Transverse colon (tissue), 3 donors: ENCODE measurements at regions not wholly inside any gene's neighbourhood (a gene's known extent, or its start where the extent isn't known, plus 50 kb on each side); places are given as distances from the start of the nearest gene placed in this dataset.

ENCODE experiments used
- CTCF ChIP-seq, 5 experiments: fragments of 200-600 bp in 3 of 5; fragments of 450-650 bp in 2 of 5; sonication (generic) in 3 of 5; IDR thresholded peaks; 1 replicate in 2 of 5; 2 replicates in 3 of 5; pipeline ENCODE4 v1.5.1; 2016 to 2017; ENCODE audit warnings: antibody characterized with exemption in 5 of 5, inconsistent platforms in 3 of 5, mild to moderate bottlenecking in 2 of 5, moderate library complexity in 1 of 5
- EP300 ChIP-seq: sonication (generic); formaldehyde crosslinking; IDR thresholded peaks from one replicate; pipeline ENCODE4 v1.6.1; 2017; ENCODE audit warnings: antibody characterized with exemption, low read depth
- POLR2A ChIP-seq: fragments of 450-650 bp; IDR thresholded peaks from one replicate; pipeline ENCODE4 v1.6.1; 2016; ENCODE audit warnings: antibody characterized with exemption, mild to moderate bottlenecking, moderate library complexity

- TF ChIP-seq CTCF (IDR thresholded peaks at IDR 0.05): no peak
- TF ChIP-seq POLR2A: no peak
- no peak for TF ChIP-seq EP300
Observed at GRCh38 chr5:18366234-18366633, 732.0 kb downstream of the TAF11L14 start.
